ENCODE measurements at regions not wholly inside any gene's neighbourhood (a gene's known extent, or its start where the extent isn't known, plus 50 kb on each side); places are given as distances from the start of the nearest gene placed in this dataset.

DNA sequence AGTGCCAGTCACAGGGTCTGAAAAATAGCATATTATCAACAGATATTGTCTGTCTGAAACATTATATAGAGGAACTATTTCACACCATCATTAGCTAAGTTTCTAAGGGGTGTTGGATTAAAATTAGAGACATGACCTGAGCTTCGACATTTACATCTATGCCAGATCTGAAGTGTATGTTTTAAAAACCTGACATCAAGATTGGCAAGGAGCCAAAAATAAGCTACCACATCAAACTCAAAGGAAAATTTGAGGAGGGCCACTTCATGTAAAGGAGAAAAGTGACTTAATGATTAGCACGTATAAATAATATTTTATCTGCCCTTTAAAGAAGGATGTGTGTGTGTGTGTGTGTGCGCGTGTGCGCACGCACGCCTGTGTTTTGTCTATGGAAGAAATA is 752.0 kb upstream of the GRM7 start:
- no peak for ATAC-seq
- no peak for TF ChIP-seq ZFP30 (CRISPR knock-in tag; IDR thresholded peaks at IDR 0.05)
- TF ChIP-seq, protein P1, sequence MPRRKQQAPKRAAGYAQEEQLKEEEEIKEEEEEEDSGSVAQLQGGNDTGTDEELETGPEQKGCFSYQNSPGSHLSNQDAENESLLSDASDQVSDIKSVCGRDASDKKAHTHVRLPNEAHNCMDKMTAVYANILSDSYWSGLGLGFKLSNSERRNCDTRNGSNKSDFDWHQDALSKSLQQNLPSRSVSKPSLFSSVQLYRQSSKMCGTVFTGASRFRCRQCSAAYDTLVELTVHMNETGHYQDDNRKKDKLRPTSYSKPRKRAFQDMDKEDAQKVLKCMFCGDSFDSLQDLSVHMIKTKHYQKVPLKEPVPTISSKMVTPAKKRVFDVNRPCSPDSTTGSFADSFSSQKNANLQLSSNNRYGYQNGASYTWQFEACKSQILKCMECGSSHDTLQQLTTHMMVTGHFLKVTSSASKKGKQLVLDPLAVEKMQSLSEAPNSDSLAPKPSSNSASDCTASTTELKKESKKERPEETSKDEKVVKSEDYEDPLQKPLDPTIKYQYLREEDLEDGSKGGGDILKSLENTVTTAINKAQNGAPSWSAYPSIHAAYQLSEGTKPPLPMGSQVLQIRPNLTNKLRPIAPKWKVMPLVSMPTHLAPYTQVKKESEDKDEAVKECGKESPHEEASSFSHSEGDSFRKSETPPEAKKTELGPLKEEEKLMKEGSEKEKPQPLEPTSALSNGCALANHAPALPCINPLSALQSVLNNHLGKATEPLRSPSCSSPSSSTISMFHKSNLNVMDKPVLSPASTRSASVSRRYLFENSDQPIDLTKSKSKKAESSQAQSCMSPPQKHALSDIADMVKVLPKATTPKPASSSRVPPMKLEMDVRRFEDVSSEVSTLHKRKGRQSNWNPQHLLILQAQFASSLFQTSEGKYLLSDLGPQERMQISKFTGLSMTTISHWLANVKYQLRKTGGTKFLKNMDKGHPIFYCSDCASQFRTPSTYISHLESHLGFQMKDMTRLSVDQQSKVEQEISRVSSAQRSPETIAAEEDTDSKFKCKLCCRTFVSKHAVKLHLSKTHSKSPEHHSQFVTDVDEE (CRISPR knock-in tag; IDR thresholded peaks at IDR 0.05) = no peak

DNA sequence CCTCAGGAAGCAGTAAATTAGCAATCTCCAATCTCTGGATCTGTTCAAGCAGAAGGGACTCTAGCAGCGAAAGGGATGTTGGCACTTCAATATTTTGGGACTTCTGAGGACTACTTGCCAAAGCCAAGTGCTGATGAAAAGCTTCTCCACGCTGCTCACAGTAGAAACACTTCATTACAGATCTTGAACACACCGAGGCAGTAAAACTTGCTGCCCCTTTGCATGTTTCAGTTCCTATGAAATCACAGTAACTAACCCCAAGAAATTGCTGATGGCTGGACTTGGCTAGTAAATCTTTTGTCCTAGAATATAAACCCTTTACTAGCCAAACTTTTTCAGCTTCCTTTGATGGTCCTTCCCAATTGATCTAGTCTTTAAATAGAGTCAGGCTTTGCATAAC is 750.5 kb upstream of the GRM7 start:
- TF ChIP-seq CSDC2 (CRISPR knock-in tag; IDR thresholded peaks at IDR 0.05) (no peak), TOX (CRISPR knock-in tag; IDR thresholded peaks at IDR 0.05; ENCODE audit: borderline replicate concordance) (no peak), TCF4 (CRISPR knock-in tag; IDR thresholded peaks at IDR 0.05; ENCODE audit: borderline replicate concordance) (no peak), GLIS3 (CRISPR knock-in tag; IDR thresholded peaks at IDR 0.05) (no peak), PPARA (CRISPR knock-in tag; IDR thresholded peaks at IDR 0.05; ENCODE audit: borderline replicate concordance) (no peak), ZNF8 (CRISPR knock-in tag; IDR thresholded peaks at IDR 0.05) (no peak)
- TF ChIP-seq, protein P1 (CRISPR knock-in tag; IDR thresholded peaks at IDR 0.05) = no peak
- ATAC-seq = no peak

DNA sequence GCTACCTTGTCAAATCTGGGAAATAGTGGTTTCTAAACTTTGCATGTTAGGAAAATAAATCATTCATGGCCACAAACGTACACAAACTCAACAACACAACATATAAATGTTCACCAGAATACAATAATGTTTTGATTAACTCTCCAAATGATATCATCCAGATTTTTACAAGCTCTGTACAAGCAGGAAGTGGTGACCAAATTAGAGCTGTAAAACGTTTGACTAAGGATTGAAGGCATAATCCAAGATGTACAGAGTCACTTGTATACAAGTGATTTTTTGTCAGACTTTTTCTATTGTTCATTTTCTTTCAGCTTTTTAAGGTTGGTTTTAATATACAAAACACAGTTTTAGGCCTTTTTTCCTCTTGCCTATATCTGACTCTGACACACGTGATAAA is 748.4 kb upstream of the GRM7 start:
- no peak for ATAC-seq
- no peak for TF ChIP-seq ZNF565 (CRISPR knock-in tag; conservative IDR thresholded peaks at IDR 0.05; ENCODE audit: low read depth)
- TF ChIP-seq, protein P2, sequence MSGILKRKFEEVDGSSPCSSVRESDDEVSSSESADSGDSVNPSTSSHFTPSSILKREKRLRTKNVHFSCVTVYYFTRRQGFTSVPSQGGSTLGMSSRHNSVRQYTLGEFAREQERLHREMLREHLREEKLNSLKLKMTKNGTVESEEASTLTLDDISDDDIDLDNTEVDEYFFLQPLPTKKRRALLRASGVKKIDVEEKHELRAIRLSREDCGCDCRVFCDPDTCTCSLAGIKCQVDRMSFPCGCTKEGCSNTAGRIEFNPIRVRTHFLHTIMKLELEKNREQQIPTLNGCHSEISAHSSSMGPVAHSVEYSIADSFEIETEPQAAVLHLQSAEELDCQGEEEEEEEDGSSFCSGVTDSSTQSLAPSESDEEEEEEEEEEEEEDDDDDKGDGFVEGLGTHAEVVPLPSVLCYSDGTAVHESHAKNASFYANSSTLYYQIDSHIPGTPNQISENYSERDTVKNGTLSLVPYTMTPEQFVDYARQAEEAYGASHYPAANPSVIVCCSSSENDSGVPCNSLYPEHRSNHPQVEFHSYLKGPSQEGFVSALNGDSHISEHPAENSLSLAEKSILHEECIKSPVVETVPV (CRISPR knock-in tag; IDR thresholded peaks at IDR 0.05) = no peak

DNA sequence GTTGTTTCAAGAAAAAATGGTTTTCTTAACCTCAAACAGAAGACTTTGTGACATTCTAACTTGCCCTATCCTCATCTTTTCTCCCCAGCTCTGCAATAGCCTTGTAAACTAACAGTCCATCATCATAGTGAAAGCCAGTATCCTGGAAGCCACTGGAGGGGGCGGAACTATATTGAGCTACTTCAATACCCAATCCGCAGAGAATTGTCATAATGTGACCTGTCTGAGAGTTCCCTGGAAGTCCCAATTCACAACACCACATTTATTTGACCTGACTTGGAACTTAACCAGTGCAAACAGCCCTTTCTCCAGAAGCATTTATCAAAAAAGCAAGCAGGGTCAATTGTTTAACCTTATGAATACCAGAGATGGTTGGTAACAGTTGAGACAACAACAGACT is 747.6 kb upstream of the GRM7 start:
- no peak for TF ChIP-seq ZNF8 (CRISPR knock-in tag; IDR thresholded peaks at IDR 0.05)
- no peak for TF ChIP-seq ZC3H10 (CRISPR knock-in tag; IDR thresholded peaks at IDR 0.05)
- TF ChIP-seq, protein P3, sequence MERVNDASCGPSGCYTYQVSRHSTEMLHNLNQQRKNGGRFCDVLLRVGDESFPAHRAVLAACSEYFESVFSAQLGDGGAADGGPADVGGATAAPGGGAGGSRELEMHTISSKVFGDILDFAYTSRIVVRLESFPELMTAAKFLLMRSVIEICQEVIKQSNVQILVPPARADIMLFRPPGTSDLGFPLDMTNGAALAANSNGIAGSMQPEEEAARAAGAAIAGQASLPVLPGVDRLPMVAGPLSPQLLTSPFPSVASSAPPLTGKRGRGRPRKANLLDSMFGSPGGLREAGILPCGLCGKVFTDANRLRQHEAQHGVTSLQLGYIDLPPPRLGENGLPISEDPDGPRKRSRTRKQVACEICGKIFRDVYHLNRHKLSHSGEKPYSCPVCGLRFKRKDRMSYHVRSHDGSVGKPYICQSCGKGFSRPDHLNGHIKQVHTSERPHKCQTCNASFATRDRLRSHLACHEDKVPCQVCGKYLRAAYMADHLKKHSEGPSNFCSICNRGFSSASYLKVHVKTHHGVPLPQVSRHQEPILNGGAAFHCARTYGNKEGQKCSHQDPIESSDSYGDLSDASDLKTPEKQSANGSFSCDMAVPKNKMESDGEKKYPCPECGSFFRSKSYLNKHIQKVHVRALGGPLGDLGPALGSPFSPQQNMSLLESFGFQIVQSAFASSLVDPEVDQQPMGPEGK (CRISPR knock-in tag; IDR thresholded peaks at IDR 0.05; ENCODE audit: borderline replicate concordance) = no peak
- no peak for TF ChIP-seq BACH2 (CRISPR knock-in tag; IDR thresholded peaks at IDR 0.05; ENCODE audit: borderline replicate concordance)
- no peak for TF ChIP-seq ARNTL (CRISPR knock-in tag; IDR thresholded peaks at IDR 0.05; ENCODE audit: borderline replicate concordance, low read depth)
- no peak for TF ChIP-seq TCF4 (CRISPR knock-in tag; IDR thresholded peaks at IDR 0.05; ENCODE audit: borderline replicate concordance)

DNA sequence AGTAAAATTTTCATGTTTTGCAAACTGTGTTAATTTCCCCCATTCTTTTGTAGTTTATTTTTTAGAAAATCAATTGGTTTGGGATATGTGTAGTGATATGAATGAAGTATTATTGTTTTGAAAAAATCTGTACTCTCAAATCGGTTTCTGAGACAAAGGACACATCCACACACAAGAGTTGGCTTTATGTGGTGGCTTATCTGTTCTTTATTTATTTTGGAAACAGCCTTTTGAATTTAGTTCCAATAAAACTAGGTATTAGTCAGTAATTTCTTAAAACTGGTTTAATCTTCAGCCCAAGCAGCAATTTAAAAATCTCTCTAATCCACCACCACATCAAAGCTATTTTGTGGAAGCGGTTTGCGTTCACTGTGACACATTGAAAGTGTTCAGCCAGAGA is 741.5 kb upstream of the GRM7 start:
- no peak for ATAC-seq
- no peak for TF ChIP-seq GLIS3 (CRISPR knock-in tag; IDR thresholded peaks at IDR 0.05)
- no peak for TF ChIP-seq ZC3H10 (CRISPR knock-in tag; IDR thresholded peaks at IDR 0.05)
- TF ChIP-seq, protein P4, sequence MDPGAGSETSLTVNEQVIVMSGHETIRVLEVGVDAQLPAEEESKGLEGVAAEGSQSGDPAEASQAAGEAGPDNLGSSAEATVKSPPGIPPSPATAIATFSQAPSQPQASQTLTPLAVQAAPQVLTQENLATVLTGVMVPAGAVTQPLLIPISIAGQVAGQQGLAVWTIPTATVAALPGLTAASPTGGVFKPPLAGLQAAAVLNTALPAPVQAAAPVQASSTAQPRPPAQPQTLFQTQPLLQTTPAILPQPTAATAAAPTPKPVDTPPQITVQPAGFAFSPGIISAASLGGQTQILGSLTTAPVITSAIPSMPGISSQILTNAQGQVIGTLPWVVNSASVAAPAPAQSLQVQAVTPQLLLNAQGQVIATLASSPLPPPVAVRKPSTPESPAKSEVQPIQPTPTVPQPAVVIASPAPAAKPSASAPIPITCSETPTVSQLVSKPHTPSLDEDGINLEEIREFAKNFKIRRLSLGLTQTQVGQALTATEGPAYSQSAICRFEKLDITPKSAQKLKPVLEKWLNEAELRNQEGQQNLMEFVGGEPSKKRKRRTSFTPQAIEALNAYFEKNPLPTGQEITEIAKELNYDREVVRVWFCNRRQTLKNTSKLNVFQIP (CRISPR knock-in tag; IDR thresholded peaks at IDR 0.05; ENCODE audit: borderline replicate concordance, low read depth) = no peak
- TF ChIP-seq, protein P5, sequence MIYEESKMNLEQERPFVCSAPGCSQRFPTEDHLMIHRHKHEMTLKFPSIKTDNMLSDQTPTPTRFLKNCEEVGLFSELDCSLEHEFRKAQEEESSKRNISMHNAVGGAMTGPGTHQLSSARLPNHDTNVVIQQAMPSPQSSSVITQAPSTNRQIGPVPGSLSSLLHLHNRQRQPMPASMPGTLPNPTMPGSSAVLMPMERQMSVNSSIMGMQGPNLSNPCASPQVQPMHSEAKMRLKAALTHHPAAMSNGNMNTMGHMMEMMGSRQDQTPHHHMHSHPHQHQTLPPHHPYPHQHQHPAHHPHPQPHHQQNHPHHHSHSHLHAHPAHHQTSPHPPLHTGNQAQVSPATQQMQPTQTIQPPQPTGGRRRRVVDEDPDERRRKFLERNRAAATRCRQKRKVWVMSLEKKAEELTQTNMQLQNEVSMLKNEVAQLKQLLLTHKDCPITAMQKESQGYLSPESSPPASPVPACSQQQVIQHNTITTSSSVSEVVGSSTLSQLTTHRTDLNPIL (CRISPR knock-in tag; IDR thresholded peaks at IDR 0.05; ENCODE audit: low read depth) = no peak
- no peak for TF ChIP-seq CSDC2 (CRISPR knock-in tag; IDR thresholded peaks at IDR 0.05)
- TF ChIP-seq ZNF565 (CRISPR knock-in tag; conservative IDR thresholded peaks at IDR 0.05; ENCODE audit: low read depth) = no peak
- TF ChIP-seq, protein P3 (CRISPR knock-in tag; IDR thresholded peaks at IDR 0.05; ENCODE audit: borderline replicate concordance) = no peak
- no peak for TF ChIP-seq ISL1 (CRISPR knock-in tag; IDR thresholded peaks at IDR 0.05)
- TF ChIP-seq, protein P2 (CRISPR knock-in tag; IDR thresholded peaks at IDR 0.05) = no peak
- no peak for TF ChIP-seq TCF4 (CRISPR knock-in tag; IDR thresholded peaks at IDR 0.05; ENCODE audit: borderline replicate concordance)
- no peak for TF ChIP-seq ZNF8 (CRISPR knock-in tag; IDR thresholded peaks at IDR 0.05)

More for the DNA sequence above, 747.6 kb upstream of the GRM7 start:
- no peak for ATAC-seq
